DMS79 treated with DMSO at 0.1 percent for 48 hours (cell line): ENCODE measurements at regions not wholly inside any gene's neighbourhood (a gene's known extent, or its start where the extent isn't known, plus 50 kb on each side); places are given as distances from the start of the nearest gene placed in this dataset.

Experiments
- DNase-seq: peaks from one replicate; lab custom pipeline; 2025; lab: John Stamatoyannopoulos, UW

DNA sequence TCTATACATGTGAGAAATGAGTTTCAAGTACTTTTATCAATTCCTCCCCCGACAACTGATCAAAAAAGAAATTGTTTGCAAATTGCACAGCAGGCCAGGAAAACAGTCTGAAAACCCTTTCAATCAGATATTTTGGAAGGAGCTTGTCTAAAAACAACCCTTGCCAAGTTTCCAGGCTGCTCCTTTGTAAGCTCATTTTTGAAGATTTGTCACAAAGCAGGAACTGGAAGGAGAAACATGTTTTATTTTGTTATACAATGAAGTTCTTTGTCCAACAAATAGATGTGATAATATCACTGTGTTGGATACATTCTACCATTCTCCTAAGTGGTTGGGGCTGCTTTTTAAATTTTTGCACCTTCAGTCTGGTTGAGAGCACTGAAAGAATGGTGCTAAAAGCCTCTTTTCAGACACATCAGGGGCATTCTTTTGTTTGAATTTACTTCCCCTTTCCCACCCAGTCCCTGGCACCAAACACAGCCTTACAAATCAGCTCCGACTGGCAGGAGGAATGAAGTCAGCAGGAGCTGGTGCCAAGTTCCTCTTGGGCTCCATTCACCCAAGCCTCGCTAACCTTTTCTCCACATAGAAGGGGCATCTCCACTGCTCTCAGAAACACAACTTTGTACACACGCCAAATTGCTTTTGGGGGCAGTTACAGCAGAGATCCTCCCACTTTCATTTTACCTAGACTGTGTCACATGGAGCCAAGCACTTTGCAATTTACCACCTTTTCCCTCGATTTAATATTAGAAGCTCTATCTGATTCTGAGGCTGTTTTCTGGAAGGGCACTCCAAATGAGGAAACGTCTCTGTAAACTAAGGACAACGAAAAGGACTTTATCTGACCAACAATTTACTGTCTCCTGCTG, 88.0 kb downstream of the C1D start:
- peak; percentile 89 for DNase-seq

DNA sequence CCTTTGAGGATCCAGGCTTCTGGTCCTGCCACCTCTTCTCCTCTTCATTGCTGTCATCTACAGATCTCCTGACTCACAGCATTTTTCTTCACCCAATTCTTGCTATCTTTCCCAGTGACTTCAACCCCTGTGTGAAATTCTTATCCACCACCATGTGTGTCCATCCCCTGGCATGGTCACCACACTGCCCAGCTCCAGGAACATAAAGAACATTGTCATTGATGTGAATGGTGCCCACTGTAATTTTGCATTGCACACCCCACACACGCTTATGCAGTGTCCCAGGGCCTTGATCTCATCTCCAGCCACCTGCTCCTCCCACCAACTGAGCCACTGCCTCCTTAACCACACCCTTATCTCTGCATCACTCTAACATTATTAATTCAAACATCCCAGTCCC, 85.3 kb downstream of the C1D start:
- no peak for DNase-seq

- DNase-seq: no peak
These were observed 79.8 kb downstream of the C1D start for GRCh38 chr2:67982956-67983355.

DNA sequence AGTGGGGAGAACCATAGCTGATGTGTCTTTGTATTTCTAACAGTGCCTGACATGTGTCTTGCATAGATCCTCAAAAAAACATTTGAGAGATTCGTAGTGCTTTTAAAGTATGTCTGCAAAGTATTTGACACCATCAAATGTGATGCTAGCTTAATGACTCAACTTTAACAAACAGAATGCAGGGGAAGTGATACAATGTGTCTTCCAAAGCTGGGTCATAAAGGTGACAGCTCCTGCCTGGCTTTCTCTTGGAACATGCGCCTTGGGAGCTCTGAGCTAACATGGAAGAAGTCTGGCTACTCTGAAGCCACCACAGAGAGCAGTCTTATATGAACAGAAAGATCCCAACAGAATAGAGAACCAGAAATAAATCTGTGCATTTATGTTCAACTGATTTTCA, 78.2 kb downstream of the C1D start:
- no peak for DNase-seq

GRCh38 chr2:67985586-67985985, 77.2 kb downstream of the C1D start:
- no peak for DNase-seq

- DNase-seq: no peak
These were observed 76.5 kb downstream of the C1D start for GRCh38 chr2:67986258-67986657.
